ENCODE measurements at regions not wholly inside any gene's neighbourhood (a gene's known extent, or its start where the extent isn't known, plus 50 kb on each side); places are given as distances from the start of the nearest gene placed in this dataset.

DNA sequence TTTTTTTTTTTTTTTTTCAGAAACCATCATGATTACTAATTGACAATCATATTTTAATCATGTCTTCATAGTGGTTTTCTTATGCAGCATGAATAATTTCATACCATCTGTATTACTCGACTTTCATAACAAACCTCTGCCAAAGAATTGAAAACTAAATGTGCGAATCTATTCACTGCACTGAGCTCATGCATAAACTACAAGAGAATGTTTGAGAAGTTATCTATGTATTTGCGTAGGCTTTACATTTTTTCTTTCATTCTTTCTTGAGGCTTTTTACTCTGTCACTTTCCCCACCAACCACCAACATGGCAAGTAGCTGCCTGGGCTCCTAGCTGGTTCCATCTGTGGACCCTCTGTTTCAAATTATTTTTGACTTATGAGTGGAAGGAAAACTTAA is 1761.0 kb downstream of the STIM2 start:
- TF ChIP-seq, protein P1, sequence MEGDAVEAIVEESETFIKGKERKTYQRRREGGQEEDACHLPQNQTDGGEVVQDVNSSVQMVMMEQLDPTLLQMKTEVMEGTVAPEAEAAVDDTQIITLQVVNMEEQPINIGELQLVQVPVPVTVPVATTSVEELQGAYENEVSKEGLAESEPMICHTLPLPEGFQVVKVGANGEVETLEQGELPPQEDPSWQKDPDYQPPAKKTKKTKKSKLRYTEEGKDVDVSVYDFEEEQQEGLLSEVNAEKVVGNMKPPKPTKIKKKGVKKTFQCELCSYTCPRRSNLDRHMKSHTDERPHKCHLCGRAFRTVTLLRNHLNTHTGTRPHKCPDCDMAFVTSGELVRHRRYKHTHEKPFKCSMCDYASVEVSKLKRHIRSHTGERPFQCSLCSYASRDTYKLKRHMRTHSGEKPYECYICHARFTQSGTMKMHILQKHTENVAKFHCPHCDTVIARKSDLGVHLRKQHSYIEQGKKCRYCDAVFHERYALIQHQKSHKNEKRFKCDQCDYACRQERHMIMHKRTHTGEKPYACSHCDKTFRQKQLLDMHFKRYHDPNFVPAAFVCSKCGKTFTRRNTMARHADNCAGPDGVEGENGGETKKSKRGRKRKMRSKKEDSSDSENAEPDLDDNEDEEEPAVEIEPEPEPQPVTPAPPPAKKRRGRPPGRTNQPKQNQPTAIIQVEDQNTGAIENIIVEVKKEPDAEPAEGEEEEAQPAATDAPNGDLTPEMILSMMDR (IDR thresholded peaks at IDR 0.05), result no peak
- TF ChIP-seq POLR2AphosphoS5 (IDR thresholded peaks at IDR 0.05; ENCODE audit: low read depth, low read length), result no peak
- TF ChIP-seq, protein P2, sequence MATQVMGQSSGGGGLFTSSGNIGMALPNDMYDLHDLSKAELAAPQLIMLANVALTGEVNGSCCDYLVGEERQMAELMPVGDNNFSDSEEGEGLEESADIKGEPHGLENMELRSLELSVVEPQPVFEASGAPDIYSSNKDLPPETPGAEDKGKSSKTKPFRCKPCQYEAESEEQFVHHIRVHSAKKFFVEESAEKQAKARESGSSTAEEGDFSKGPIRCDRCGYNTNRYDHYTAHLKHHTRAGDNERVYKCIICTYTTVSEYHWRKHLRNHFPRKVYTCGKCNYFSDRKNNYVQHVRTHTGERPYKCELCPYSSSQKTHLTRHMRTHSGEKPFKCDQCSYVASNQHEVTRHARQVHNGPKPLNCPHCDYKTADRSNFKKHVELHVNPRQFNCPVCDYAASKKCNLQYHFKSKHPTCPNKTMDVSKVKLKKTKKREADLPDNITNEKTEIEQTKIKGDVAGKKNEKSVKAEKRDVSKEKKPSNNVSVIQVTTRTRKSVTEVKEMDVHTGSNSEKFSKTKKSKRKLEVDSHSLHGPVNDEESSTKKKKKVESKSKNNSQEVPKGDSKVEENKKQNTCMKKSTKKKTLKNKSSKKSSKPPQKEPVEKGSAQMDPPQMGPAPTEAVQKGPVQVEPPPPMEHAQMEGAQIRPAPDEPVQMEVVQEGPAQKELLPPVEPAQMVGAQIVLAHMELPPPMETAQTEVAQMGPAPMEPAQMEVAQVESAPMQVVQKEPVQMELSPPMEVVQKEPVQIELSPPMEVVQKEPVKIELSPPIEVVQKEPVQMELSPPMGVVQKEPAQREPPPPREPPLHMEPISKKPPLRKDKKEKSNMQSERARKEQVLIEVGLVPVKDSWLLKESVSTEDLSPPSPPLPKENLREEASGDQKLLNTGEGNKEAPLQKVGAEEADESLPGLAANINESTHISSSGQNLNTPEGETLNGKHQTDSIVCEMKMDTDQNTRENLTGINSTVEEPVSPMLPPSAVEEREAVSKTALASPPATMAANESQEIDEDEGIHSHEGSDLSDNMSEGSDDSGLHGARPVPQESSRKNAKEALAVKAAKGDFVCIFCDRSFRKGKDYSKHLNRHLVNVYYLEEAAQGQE (IDR thresholded peaks at IDR 0.05; ENCODE audit: insufficient read depth in 1 of 2, low read depth in 2 of 2, low read length in 1 of 2), result no peak
- TF ChIP-seq SIN3A (IDR thresholded peaks at IDR 0.05; ENCODE audit: borderline replicate concordance, insufficient read depth, low read depth, low read length), result no peak
- TF ChIP-seq TCF7L2 (IDR thresholded peaks at IDR 0.05; ENCODE audit: low read depth, low read length), result no peak

Measured in Panc1 (cell line).